CD4-positive, alpha-beta T cell (primary cell): ENCODE measurements at regions not wholly inside any gene's neighbourhood (a gene's known extent, or its start where the extent isn't known, plus 50 kb on each side); places are given as distances from the start of the nearest gene placed in this dataset.

Source experiments
- ATAC-seq: fragments of 200-7000 bp; cut with Tn5 transposase; one replicate; pipeline ENCODE4 v1.10.0; 2022; ENCODE audit warnings: mild to moderate bottlenecking; ENCODE audit not compliant: poor library complexity
- CTCF ChIA-PET: fragments of 350-600 bp; sonication (Branson Sonifier 250); formaldehyde crosslinking; loops from one replicate; lab custom pipeline; 2021; ENCODE audit warnings: antibody characterized with exemption, inconsistent platforms; lab: Charles Lee
- POLR2A ChIA-PET: fragments of 350-600 bp; sonication (Branson Sonifier 250); formaldehyde crosslinking; loops from one replicate; lab custom pipeline; 2021; ENCODE audit warnings: antibody characterized with exemption, inconsistent platforms; lab: Charles Lee
- DNase-seq, 14 experiments: peaks; one replicate each; pipeline ENCODE4 v3.0.0-alpha.2; 2013 to 2020; ENCODE audit warnings: mixed read lengths in 2 of 14
- H3K27ac ChIP-seq, 2 donors: one replicate each; pipeline versions ENCODE4 v1.5.1 to v1.7.0; 2013; ENCODE audit warnings: low read length in 2 of 2, low read depth in 1 of 2, mild to moderate bottlenecking in 1 of 2
- H3K27me3 ChIP-seq, 2 experiments: 1 replicate in 1 of 2; 2 replicates in 1 of 2; pipeline versions ENCODE4 v1.6.1 to v1.7.0; 2013; ENCODE audit warnings: low read length in 2 of 2, control low read depth in 1 of 2, mild to moderate bottlenecking in 1 of 2, moderate library complexity in 1 of 2; ENCODE audit not compliant: insufficient read depth in 2 of 2, control insufficient read depth in 1 of 2
- H3K36me3 ChIP-seq: one replicate; pipeline ENCODE4 v1.6.1; 2013; ENCODE audit warnings: low read length, control low read depth; ENCODE audit not compliant: insufficient read depth
- H3K4me1 ChIP-seq: one replicate; pipeline ENCODE4 v1.6.1; 2013; ENCODE audit warnings: low read length, control low read depth; ENCODE audit not compliant: insufficient read depth
- H3K4me3 ChIP-seq: one replicate; pipeline ENCODE4 v1.5.1; 2013; ENCODE audit warnings: mild to moderate bottlenecking, low read length, moderate library complexity
- H3K9me3 ChIP-seq, 2 experiments: 1 replicate in 1 of 2; 2 replicates in 1 of 2; pipeline versions ENCODE4 v1.6.1 to v1.7.0; 2013; ENCODE audit warnings: low read length in 2 of 2, mild to moderate bottlenecking in 2 of 2, control low read depth in 1 of 2, moderate library complexity in 1 of 2; ENCODE audit not compliant: control insufficient read depth in 1 of 2, insufficient read depth in 1 of 2
- H3K27ac Mint-ChIP-seq: one replicate; pipeline ENCODE4 v1.8.0; 2020; ENCODE audit warnings: mixed read lengths
- H3K27me3 Mint-ChIP-seq: one replicate; pipeline ENCODE4 v1.8.0; 2021; ENCODE audit warnings: mixed read lengths
- H3K36me3 Mint-ChIP-seq: one replicate; pipeline ENCODE4 v1.8.0; 2021; ENCODE audit warnings: low read depth, mixed read lengths
- H3K4me1 Mint-ChIP-seq: one replicate; pipeline ENCODE4 v1.8.0; 2021; ENCODE audit warnings: low read depth, mixed read lengths
- H3K4me3 Mint-ChIP-seq: one replicate; pipeline ENCODE4 v1.8.0; 2020; ENCODE audit warnings: mild to moderate bottlenecking, mixed read lengths
- H3K9me3 Mint-ChIP-seq: one replicate; pipeline ENCODE4 v1.8.0; 2020; ENCODE audit warnings: mixed read lengths
- intact Hi-C, 2 experiments: fragments of 100-400 bp; cut with DNase I in 1 of 2; cut with micrococcal nuclease in 1 of 2; formaldehyde crosslinking; loops; one replicate each; pipeline versions ENCODE4 v1.15.1 to v1.9.0; 2023 to 2025; cut with DNase I, micrococcal nuclease
- TF ChIP-seq, protein P1 (sequence below): fragments of 200-600 bp; IDR thresholded peaks from one replicate; pipeline ENCODE4 v1.8.0; 2022; ENCODE audit warnings: antibody characterized with exemption, mild to moderate bottlenecking

- no peaks in the 10 kb centered on the region for H3K36me3 ChIP-seq
- peaks cover 3 to 5% of the 10 kb centered on the region in 2 experiments for H3K9me3 ChIP-seq
- no peak for ATAC-seq
- CTCF ChIA-PET, result no interaction called here
- no peak overlapping the region for H3K4me3 ChIP-seq
- DNase-seq, result no peak
- Mint-ChIP-seq H3K4me3 (no peak overlapping the region), H3K27me3 (no peaks in the 10 kb centered on the region), H3K27ac (no peak overlapping the region), H3K36me3 (no peaks in the 10 kb centered on the region), H3K4me1 (no peaks in the 10 kb centered on the region), H3K9me3 (peaks cover 6% of the 10 kb centered on the region)
- no peak overlapping the region for H3K27ac ChIP-seq
- POLR2A ChIA-PET, result no interaction called here
- H3K4me1 ChIP-seq, result no peaks in the 10 kb centered on the region
- intact Hi-C loops, result no loop called here
- no peaks in the 10 kb centered on the region for H3K27me3 ChIP-seq
- TF ChIP-seq, protein P1, sequence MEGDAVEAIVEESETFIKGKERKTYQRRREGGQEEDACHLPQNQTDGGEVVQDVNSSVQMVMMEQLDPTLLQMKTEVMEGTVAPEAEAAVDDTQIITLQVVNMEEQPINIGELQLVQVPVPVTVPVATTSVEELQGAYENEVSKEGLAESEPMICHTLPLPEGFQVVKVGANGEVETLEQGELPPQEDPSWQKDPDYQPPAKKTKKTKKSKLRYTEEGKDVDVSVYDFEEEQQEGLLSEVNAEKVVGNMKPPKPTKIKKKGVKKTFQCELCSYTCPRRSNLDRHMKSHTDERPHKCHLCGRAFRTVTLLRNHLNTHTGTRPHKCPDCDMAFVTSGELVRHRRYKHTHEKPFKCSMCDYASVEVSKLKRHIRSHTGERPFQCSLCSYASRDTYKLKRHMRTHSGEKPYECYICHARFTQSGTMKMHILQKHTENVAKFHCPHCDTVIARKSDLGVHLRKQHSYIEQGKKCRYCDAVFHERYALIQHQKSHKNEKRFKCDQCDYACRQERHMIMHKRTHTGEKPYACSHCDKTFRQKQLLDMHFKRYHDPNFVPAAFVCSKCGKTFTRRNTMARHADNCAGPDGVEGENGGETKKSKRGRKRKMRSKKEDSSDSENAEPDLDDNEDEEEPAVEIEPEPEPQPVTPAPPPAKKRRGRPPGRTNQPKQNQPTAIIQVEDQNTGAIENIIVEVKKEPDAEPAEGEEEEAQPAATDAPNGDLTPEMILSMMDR, result no peak
Observed at GRCh38 chr9:24436761-24437160, 108.9 kb downstream of the IZUMO3 start.

DNA sequence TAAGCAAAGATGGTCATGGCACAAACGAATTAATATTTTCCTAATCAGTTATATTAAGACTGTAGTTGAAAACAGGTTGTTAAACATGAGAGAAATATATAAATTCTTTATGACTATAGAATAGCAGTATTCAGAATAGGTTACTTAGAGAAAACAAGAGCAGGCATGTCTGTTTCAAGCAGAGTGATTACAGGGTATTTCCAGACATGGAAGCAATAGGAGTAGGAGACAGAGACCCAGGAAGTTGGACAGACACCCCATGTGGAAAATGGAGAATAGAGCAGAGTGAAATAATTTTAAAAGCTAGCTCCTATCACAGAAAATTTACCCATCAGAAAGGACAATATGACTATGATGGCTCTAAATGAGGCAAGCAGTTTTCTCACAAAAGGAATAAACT, 111.5 kb downstream of the IZUMO3 start:
- Mint-ChIP-seq H3K4me1 (no peaks in the 10 kb centered on the region), H3K27ac (no peak overlapping the region), H3K9me3 (peaks cover 3% of the 10 kb centered on the region), H3K36me3 (no peaks in the 10 kb centered on the region), H3K27me3 (no peaks in the 10 kb centered on the region), H3K4me3 (no peak overlapping the region)
- CTCF ChIA-PET, result no interaction called here
- DNase-seq (no peak), ATAC-seq (no peak)
- TF ChIP-seq, protein P1, result no peak
- H3K4me3 ChIP-seq, result no peak overlapping the region
- no peak overlapping the region for H3K27ac ChIP-seq
- peaks cover 3 to 5% of the 10 kb centered on the region in 2 experiments for H3K9me3 ChIP-seq
- no peaks in the 10 kb centered on the region for H3K27me3 ChIP-seq
- no peaks in the 10 kb centered on the region for H3K4me1 ChIP-seq
- intact Hi-C loops, result no loop called here
- POLR2A ChIA-PET, result no interaction called here
- H3K36me3 ChIP-seq, result no peaks in the 10 kb centered on the region

DNA sequence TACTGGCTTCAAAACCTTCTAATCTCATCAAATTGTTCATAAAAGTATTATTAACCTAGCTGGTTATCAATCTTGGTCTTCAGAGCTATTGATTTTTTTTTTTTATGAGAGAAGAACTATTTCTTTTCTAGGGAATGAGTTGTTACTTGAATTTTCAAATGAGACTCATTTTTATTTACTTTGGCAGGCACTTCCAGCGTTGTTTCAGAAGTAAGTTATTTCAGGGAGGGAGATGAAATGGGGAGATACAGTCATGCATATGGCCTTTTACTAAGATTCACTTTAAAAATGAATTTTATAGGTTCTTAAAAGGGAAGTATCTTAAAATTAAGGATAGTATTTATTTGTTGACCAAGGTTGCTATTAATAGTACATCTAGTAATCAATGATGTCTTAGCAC, 129.6 kb downstream of the IZUMO3 start:
- Histone ChIP-seq H3K27me3 (no peaks in the 10 kb centered on the region), H3K27ac (no peak overlapping the region), H3K36me3 (no peaks in the 10 kb centered on the region), H3K4me1 (no peaks in the 10 kb centered on the region), H3K9me3 (no peaks in the 10 kb centered on the region), H3K4me3 (no peak overlapping the region)
- H3K9me3 Mint-ChIP-seq, result peaks cover 25% of the 10 kb centered on the region
- no peaks in the 10 kb centered on the region for H3K4me1 Mint-ChIP-seq
- ChIA-PET CTCF (no interaction called here), POLR2A (no interaction called here)
- no peak overlapping the region for H3K27ac Mint-ChIP-seq
- H3K27me3 Mint-ChIP-seq, result no peaks in the 10 kb centered on the region
- intact Hi-C loops, result no loop called here
- TF ChIP-seq, protein P1, result no peak
- no peak overlapping the region for H3K4me3 Mint-ChIP-seq
- DNase-seq, result no peak
- H3K36me3 Mint-ChIP-seq, result no peaks in the 10 kb centered on the region
- ATAC-seq, result no peak
